ENCODE measurements at regions not wholly inside any gene's neighbourhood (a gene's known extent, or its start where the extent isn't known, plus 50 kb on each side); places are given as distances from the start of the nearest gene placed in this dataset.

- H3K36me3 ChIP-seq (ENCODE audit: control insufficient read depth in 2 of 2, insufficient read depth in 2 of 2, low read length in 1 of 2), result no peaks in the 10 kb centered on the region
- H3K9me3 ChIP-seq (ENCODE audit: control insufficient read depth in 2 of 2, insufficient read depth in 1 of 2, low read depth in 1 of 2, low read length in 1 of 2), result peaks cover 0 to 4% of the 10 kb centered on the region in 2 donors
- no peaks in the 10 kb centered on the region for H3K4me1 ChIP-seq (ENCODE audit: control insufficient read depth in 2 of 2, insufficient read depth in 2 of 2, low read length in 1 of 2)
- no peaks in the 10 kb centered on the region for H3K27me3 ChIP-seq (ENCODE audit: control insufficient read depth in 1 of 2, insufficient read depth in 2 of 2, low read length in 2 of 2)
- no peak overlapping the region for H3K27ac ChIP-seq (ENCODE audit: low read depth in 2 of 2, low read length in 1 of 2)
- no peak overlapping the region for H3K4me3 ChIP-seq (ENCODE audit: low read depth in 1 of 2, low read length in 2 of 2)
- WGBS, 2 donors, result 79 to 85% methylated on average over 3 of the region's 3 CpGs
These were observed 259.8 kb downstream of the FBXO15 start for GRCh38 chr18:73887801-73888200.

- WGBS, 2 donors, result 89 to 93% methylated on average over 3 of the region's 3 CpGs
These were observed 262.8 kb downstream of the FBXO15 start for GRCh38 chr18:73884868-73885267.

GRCh38 chr18:73881396-73881917, 266.2 kb downstream of the FBXO15 start:
- 41 to 56% methylated on average over 2 of the region's 2 CpGs for WGBS, 2 donors
- Histone ChIP-seq H3K4me3 (ENCODE audit: low read depth in 1 of 2, low read length in 2 of 2) (no peak overlapping the region), H3K27me3 (ENCODE audit: control insufficient read depth in 1 of 2, insufficient read depth in 2 of 2, low read length in 2 of 2) (no peaks in the 10 kb centered on the region), H3K4me1 (ENCODE audit: control insufficient read depth in 2 of 2, insufficient read depth in 2 of 2, low read length in 1 of 2) (no peaks in the 10 kb centered on the region), H3K27ac (ENCODE audit: low read depth in 2 of 2, low read length in 1 of 2) (no peak overlapping the region), H3K36me3 (ENCODE audit: control insufficient read depth in 2 of 2, insufficient read depth in 2 of 2, low read length in 1 of 2) (no peaks in the 10 kb centered on the region), H3K9me3 (ENCODE audit: control insufficient read depth in 2 of 2, insufficient read depth in 1 of 2, low read depth in 1 of 2, low read length in 1 of 2) (peaks cover 2 to 7% of the 10 kb centered on the region in 2 donors)

More at GRCh38 chr18:73884868-73885267, 262.8 kb downstream of the FBXO15 start:
- peaks cover 2 to 4% of the 10 kb centered on the region in 2 donors for H3K9me3 ChIP-seq (ENCODE audit: control insufficient read depth in 2 of 2, insufficient read depth in 1 of 2, low read depth in 1 of 2, low read length in 1 of 2)
- H3K36me3 ChIP-seq (ENCODE audit: control insufficient read depth in 2 of 2, insufficient read depth in 2 of 2, low read length in 1 of 2), result no peaks in the 10 kb centered on the region
- no peaks in the 10 kb centered on the region for H3K4me1 ChIP-seq (ENCODE audit: control insufficient read depth in 2 of 2, insufficient read depth in 2 of 2, low read length in 1 of 2)
- no peaks in the 10 kb centered on the region for H3K27me3 ChIP-seq (ENCODE audit: control insufficient read depth in 1 of 2, insufficient read depth in 2 of 2, low read length in 2 of 2)
- no peak overlapping the region for H3K27ac ChIP-seq (ENCODE audit: low read depth in 2 of 2, low read length in 1 of 2)
- H3K4me3 ChIP-seq (ENCODE audit: low read depth in 1 of 2, low read length in 2 of 2), result no peak overlapping the region

- no peaks in the 10 kb centered on the region for H3K36me3 ChIP-seq (ENCODE audit: control insufficient read depth in 2 of 2, insufficient read depth in 2 of 2, low read length in 1 of 2)
- no peaks in the 10 kb centered on the region for H3K27me3 ChIP-seq (ENCODE audit: control insufficient read depth in 1 of 2, insufficient read depth in 2 of 2, low read length in 2 of 2)
- WGBS, 2 donors, result 74 to 79% methylated on average over 2 of the region's 2 CpGs
- H3K9me3 ChIP-seq (ENCODE audit: control insufficient read depth in 2 of 2, insufficient read depth in 1 of 2, low read depth in 1 of 2, low read length in 1 of 2), result peaks cover 2 to 7% of the 10 kb centered on the region in 2 donors
- no peaks in the 10 kb centered on the region for H3K4me1 ChIP-seq (ENCODE audit: control insufficient read depth in 2 of 2, insufficient read depth in 2 of 2, low read length in 1 of 2)
- no peak overlapping the region for H3K27ac ChIP-seq (ENCODE audit: low read depth in 2 of 2, low read length in 1 of 2)
- no peak overlapping the region for H3K4me3 ChIP-seq (ENCODE audit: low read depth in 1 of 2, low read length in 2 of 2)
These were observed 267.2 kb downstream of the FBXO15 start for GRCh38 chr18:73880387-73880786.

GRCh38 chr18:73879766-73880165, 267.9 kb downstream of the FBXO15 start:
- Histone ChIP-seq H3K4me3 (ENCODE audit: low read depth in 1 of 2, low read length in 2 of 2) (no peak overlapping the region), H3K27me3 (ENCODE audit: control insufficient read depth in 1 of 2, insufficient read depth in 2 of 2, low read length in 2 of 2) (no peaks in the 10 kb centered on the region), H3K36me3 (ENCODE audit: control insufficient read depth in 2 of 2, insufficient read depth in 2 of 2, low read length in 1 of 2) (no peaks in the 10 kb centered on the region), H3K4me1 (ENCODE audit: control insufficient read depth in 2 of 2, insufficient read depth in 2 of 2, low read length in 1 of 2) (no peaks in the 10 kb centered on the region), H3K9me3 (ENCODE audit: control insufficient read depth in 2 of 2, insufficient read depth in 1 of 2, low read depth in 1 of 2, low read length in 1 of 2) (peaks cover 2 to 7% of the 10 kb centered on the region in 2 donors), H3K27ac (ENCODE audit: low read depth in 2 of 2, low read length in 1 of 2) (no peak overlapping the region)
- WGBS, 2 donors, result 59 to 63% methylated on average over 2 of the region's 2 CpGs

GRCh38 chr18:73879328-73879727, 268.3 kb downstream of the FBXO15 start:
- H3K27me3 ChIP-seq (ENCODE audit: control insufficient read depth in 1 of 2, insufficient read depth in 2 of 2, low read length in 2 of 2), result no peaks in the 10 kb centered on the region
- no peak overlapping the region for H3K27ac ChIP-seq (ENCODE audit: low read depth in 2 of 2, low read length in 1 of 2)
- H3K9me3 ChIP-seq (ENCODE audit: control insufficient read depth in 2 of 2, insufficient read depth in 1 of 2, low read depth in 1 of 2, low read length in 1 of 2), result peaks cover 2 to 7% of the 10 kb centered on the region in 2 donors
- no peaks in the 10 kb centered on the region for H3K36me3 ChIP-seq (ENCODE audit: control insufficient read depth in 2 of 2, insufficient read depth in 2 of 2, low read length in 1 of 2)
- H3K4me1 ChIP-seq (ENCODE audit: control insufficient read depth in 2 of 2, insufficient read depth in 2 of 2, low read length in 1 of 2), result no peaks in the 10 kb centered on the region
- 59 to 64% methylated on average over 1 of the region's 1 CpG for WGBS, 2 donors
- H3K4me3 ChIP-seq (ENCODE audit: low read depth in 1 of 2, low read length in 2 of 2), result no peak overlapping the region

GRCh38 chr18:73869182-73869581, 278.5 kb downstream of the FBXO15 start:
- H3K4me3 ChIP-seq (ENCODE audit: low read depth in 1 of 2, low read length in 2 of 2), result no peak overlapping the region
- no peaks in the 10 kb centered on the region for H3K27me3 ChIP-seq (ENCODE audit: control insufficient read depth in 1 of 2, insufficient read depth in 2 of 2, low read length in 2 of 2)
- H3K4me1 ChIP-seq (ENCODE audit: control insufficient read depth in 2 of 2, insufficient read depth in 2 of 2, low read length in 1 of 2), result no peaks in the 10 kb centered on the region
- H3K27ac ChIP-seq (ENCODE audit: low read depth in 2 of 2, low read length in 1 of 2), result no peak overlapping the region
- H3K9me3 ChIP-seq (ENCODE audit: control insufficient read depth in 2 of 2, insufficient read depth in 1 of 2, low read depth in 1 of 2, low read length in 1 of 2), result no peaks in the 10 kb centered on the region
- no peaks in the 10 kb centered on the region for H3K36me3 ChIP-seq (ENCODE audit: control insufficient read depth in 2 of 2, insufficient read depth in 2 of 2, low read length in 1 of 2)
- WGBS, 2 donors, result 72 to 78% methylated on average over 3 of the region's 3 CpGs

- Histone ChIP-seq H3K9me3 (ENCODE audit: control insufficient read depth in 2 of 2, insufficient read depth in 1 of 2, low read depth in 1 of 2, low read length in 1 of 2) (peaks cover 0 to 4% of the 10 kb centered on the region in 2 donors), H3K27ac (ENCODE audit: low read depth in 2 of 2, low read length in 1 of 2) (no peak overlapping the region), H3K4me3 (ENCODE audit: low read depth in 1 of 2, low read length in 2 of 2) (no peak overlapping the region), H3K27me3 (ENCODE audit: control insufficient read depth in 1 of 2, insufficient read depth in 2 of 2, low read length in 2 of 2) (no peaks in the 10 kb centered on the region), H3K4me1 (ENCODE audit: control insufficient read depth in 2 of 2, insufficient read depth in 2 of 2, low read length in 1 of 2) (no peaks in the 10 kb centered on the region), H3K36me3 (ENCODE audit: control insufficient read depth in 2 of 2, insufficient read depth in 2 of 2, low read length in 1 of 2) (no peaks in the 10 kb centered on the region)
- 69 to 70% methylated on average over 6 of the region's 6 CpGs for WGBS, 2 donors
These were observed 285.9 kb downstream of the FBXO15 start for GRCh38 chr18:73861771-73862170.

GRCh38 chr18:73859837-73860397, 287.7 kb downstream of the FBXO15 start:
- Histone ChIP-seq H3K4me3 (ENCODE audit: low read depth in 1 of 2, low read length in 2 of 2) (no peak overlapping the region), H3K27me3 (ENCODE audit: control insufficient read depth in 1 of 2, insufficient read depth in 2 of 2, low read length in 2 of 2) (no peaks in the 10 kb centered on the region), H3K4me1 (ENCODE audit: control insufficient read depth in 2 of 2, insufficient read depth in 2 of 2, low read length in 1 of 2) (no peaks in the 10 kb centered on the region), H3K27ac (ENCODE audit: low read depth in 2 of 2, low read length in 1 of 2) (no peak overlapping the region), H3K9me3 (ENCODE audit: control insufficient read depth in 2 of 2, insufficient read depth in 1 of 2, low read depth in 1 of 2, low read length in 1 of 2) (peaks cover 0 to 4% of the 10 kb centered on the region in 2 donors), H3K36me3 (ENCODE audit: control insufficient read depth in 2 of 2, insufficient read depth in 2 of 2, low read length in 1 of 2) (no peaks in the 10 kb centered on the region)
- 73 to 75% methylated on average over 9 of the region's 9 CpGs for WGBS, 2 donors
